GM21390 (cell line): ENCODE measurements at regions not wholly inside any gene's neighbourhood (a gene's known extent, or its start where the extent isn't known, plus 50 kb on each side); places are given as distances from the start of the nearest gene placed in this dataset.
"Not testable (repeated sequence)": the region's sequence is repeated elsewhere in the genome, so short reads cannot be mapped to it uniquely, and the experiment has no call there.

Source experiments
- ATAC-seq: cut with Tn5 transposase; IDR thresholded peaks from one replicate; pipeline ENCODE4 v1.9.1; 2021; ENCODE audit not compliant: unreplicated experiment

DNA sequence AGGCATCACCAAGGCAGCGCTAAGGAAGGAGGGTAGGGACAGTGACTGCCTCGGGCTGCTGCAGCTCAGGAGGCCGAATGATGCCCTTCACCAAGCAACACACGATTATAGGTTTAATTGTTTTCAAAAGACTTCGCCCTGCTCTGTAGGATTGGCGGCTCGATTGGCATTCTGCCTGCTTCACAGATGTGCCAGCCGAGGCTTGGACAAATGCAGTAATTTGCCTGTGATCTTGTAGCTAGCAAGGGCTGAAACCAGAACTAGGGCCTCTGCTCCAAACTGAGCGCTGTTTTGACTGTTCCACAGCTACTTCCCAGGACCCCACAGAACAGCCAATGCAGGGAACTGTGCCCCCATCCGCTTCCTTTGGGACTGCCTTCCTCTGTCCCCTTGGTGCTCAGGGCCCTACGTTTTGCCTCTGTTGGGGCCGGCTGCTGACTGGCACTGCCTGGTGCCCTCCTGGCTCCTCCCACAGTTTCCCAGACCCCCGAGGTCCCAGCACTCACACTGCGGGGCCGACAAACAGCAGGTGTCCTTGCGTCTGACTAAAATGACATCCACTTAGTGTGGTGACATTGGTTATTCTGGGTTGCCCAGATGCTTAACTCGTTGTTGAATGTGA, 62.6 kb upstream of the EN2 start:
- ATAC-seq, result no peak

DNA sequence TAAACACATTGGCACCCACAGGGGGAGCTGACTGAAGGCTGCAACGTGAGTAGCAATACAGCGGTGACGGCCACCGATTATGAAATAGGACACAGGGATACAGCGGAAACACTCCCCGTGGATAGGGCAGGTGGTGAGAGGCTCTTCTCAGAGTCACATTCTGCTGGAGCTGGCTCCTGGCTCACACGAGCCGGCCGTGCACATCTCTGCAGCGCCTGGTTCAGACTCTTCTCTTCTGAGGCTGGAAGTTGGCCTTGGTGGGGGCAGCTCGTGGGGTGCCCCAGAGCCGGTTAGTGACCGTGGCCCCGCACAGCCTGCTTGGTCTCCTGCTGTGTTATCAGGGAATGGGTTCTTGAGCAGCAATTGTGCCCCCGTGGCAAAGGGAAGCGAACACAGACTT, 61.3 kb upstream of the EN2 start:
- no peak for ATAC-seq

DNA sequence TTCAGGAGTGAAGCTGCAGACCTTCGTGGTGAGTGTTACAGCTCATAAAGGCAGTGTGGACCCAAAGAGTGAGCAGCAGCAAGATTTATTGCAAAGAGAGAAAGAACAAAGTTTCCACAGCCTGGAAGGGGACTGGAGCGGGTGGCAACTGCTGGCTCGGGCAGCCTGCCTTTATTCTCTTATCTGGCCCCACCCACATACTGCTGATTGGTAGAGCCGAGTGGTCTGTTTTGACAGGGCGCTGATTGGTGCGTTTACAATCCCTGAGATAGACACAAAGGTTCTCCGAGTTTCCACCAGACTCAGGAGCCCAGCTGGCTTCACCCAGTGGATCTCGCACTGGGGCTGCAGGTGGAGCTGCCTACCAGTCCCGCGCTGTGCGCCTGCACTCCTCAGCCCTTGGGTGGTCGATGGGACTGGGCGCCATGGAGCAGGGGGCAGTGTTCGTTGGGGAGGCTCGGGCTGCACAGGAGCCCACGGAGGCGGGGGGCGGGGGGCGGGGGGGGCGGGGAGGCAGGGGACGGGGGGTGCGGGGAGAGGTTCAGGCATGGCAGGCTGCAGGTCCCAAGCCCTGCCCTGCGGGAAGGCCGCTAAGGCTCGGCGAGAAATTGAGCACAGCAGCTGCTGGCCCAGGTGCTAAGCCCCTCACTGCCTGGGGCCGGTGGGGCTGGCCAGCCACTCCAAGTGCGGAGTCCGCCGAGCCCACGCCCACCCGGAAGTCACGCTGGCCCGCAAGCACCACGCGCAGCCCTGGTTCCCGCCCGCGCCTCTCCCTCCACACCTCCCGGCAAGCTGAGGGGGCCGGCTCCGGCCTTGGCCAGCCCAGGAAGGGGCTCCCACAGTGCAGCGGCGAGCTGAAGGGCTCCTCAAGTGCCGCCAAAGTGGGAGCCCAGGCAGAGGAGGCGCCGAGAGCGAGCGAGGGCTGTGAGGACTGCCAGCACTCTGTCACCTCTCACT, 59.9 kb upstream of the EN2 start:
- ATAC-seq, result not testable (repeated sequence)

DNA sequence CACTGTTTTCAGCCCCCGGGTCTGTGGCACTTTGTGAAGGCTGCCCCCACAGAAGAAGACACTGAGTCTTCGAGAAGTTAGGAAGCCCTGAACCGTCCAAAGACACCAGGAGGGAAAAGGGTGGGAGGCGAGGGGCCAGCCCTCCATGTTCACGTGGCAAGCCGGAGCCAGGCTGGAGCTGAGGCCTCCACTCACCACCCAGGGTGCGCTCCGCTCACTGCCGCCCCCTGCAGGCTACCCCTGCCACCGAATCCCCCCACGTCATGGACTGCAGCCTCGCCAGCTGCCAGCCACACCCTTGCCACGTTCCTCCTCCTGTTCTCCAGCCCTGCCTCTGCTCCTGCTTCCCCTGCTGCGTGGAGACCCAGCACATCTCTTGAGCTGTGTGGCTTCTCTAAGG, 59.0 kb upstream of the EN2 start:
- ATAC-seq, result no peak

DNA sequence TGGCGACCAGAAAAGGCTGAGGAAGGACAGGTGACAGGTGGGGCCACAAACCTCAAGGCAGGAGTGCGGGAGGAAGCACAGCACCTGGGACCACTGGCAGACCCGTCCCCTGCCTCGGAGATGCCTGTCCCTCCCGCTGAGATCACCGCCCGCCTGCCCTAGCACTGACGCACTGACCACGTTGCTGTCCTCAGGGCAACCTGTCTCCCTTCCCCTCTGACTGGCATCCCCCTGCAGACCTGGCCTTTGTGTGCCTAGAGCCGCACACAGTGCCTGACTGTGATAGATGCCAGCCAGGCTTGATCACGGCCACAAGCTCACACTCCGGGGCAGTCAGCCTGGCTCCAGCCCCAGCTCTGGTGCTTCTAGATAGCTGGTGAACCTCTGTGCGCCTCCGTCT, 58.4 kb upstream of the EN2 start:
- ATAC-seq, result no peak

DNA sequence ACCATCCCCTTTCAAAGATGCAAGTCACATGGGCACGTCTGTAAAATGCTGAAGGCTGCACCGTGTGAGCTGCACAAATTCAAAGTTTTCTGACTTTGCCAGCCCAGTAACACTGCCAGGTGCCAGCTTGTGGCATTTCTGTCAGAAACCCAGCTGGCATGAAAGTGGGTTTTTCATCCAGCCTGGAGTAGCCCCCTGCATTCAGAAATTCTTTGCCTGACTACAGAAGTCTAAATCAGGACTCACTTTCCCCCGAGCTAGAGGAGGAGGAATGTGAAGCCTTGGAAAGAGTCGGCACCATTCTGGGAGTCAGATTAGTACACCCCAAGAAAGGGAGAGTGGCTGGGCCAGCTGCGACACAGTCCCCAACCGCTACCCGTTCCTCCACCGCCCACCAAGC, 56.7 kb upstream of the EN2 start:
- no peak for ATAC-seq

DNA sequence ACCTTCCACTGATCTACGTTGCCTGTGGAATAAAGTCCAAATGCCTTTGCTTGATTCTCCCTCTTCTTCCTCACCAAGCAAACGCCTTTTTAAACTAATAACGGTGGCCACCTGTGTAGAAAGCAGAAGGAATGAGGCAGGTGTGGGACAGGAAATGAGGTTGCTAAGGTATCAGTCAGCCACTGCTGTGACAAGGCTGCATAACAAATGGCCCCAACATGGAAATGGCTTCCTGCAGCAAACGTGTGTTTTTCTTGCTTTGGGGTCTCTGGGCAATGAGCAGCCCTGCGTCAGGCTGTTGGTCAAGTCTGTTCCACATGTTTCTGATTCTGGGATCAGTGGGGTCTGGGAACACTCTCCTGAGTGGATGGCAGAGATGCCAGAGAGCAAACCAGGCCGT, 56.0 kb upstream of the EN2 start:
- ATAC-seq, result no peak

DNA sequence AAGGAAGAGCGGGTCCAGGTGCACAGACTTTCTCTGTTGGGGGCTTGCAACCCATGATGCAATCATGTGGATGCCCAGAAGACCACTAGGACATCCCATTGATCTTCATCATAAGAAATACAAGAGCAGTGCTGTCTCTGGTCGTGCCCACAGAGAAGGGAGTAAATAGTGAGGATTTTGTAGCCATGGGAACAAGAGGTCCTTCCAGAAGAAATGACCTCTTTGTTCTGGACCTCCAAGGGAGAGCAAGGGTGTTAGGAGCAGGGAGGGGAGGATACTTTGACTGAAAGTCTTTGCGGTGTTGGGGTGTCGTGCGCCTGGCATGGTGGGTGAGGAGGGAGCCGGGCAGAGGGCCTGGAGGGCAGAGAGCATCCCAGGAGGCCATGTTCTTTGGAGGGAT, 55.0 kb upstream of the EN2 start:
- ATAC-seq, result no peak

DNA sequence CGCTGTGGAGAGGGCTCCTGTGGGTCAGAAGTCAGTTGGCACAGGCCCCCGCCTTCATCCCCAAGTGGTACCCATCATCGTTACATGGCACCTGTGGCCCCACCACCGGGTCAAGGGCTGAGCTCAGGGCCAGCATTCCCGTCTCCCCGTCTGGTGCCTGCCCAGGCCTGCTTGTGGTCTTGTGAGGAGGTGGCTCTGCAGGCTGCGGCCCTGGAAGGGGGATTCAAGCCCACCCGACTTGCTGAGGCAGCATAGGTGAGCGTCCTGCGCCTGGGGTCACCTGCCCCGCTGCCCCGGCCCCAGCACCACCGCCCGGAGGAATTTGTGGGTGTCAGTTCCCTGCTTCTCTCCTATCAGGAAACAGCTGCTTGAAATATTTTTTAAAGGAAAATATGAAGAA, 53.0 kb upstream of the EN2 start:
- ATAC-seq, result no peak

DNA sequence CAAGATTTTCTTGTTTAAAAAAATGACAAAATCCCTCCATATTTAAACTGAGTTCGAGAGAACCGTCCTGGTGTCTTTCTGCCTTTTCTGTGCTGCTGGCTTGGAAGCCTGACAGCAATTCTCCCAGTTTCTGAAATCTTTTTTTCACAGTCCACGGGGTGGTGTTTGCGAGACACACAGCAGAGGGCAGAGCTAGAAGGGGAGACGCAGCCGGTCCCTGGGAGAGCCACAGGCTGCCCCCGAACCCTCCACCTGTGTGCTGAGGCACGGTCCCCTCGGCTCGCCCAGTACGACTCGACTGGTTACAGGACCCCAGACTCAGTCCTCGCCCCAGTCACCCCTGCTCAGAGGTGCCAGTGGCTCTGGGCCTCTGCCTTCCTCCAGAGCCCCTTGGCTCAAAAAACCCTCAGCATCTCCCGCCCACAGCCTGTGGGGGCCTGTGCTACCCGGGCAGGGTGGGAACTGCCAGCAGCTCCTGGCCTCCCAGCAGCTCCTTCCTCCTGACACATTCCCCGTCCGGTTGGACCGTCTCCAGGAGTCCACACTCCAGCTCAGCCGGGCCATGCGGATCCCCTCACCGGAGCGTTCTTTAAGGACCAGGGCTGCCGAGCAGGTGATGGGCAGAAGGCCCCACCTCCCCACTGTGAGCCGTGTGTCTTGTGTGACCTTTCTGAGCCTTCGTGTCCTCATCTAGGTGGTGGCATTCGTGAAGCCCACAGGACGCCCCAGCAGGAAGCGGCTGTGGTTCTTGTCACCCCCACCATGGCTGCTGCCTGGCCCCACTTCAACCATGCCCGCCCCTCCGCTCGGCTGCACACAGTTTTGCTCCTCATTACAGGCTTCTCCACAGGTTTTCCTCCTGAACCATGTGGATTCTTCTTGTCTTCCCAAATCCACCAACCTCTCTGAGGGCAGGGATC, 52.3 kb upstream of the EN2 start:
- ATAC-seq, result no peak

DNA sequence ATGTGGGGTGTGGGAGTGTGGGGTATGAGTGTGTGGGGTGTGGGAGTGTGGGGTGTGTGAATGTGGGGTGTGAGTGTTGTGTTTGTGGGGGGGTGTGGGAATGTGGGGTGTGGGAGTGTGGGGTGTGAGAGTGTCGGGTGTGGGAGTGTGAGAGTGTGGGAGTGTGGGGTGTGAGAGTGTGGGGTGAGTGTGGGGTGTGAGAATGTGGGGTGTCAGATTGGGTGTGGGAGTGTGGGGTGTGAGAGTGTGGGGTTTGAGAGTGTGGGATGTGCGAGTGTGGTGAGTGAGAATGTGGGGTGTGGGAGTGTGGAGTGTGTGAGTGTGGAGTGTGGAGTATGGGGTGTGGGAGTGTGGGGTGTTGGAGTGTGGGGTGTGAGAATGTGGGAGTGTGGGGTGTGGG, 50.1 kb upstream of the EN2 start:
- no peak for ATAC-seq
